ENCODE measurements at regions not wholly inside any gene's neighbourhood (a gene's known extent, or its start where the extent isn't known, plus 50 kb on each side); places are given as distances from the start of the nearest gene placed in this dataset.
A peak's percentile ranks its signal among the peaks of the same experiment; 100 is the strongest.
"Not testable (repeated sequence)": the region's sequence is repeated elsewhere in the genome, so short reads cannot be mapped to it uniquely, and the experiment has no call there.

- DNase-seq, result no peak
Measured at GRCh38 chr18:59848002-59848401, 51.8 kb upstream of the PMAIP1 start.

- DNase-seq, result not testable (repeated sequence)
Measured at GRCh38 chr18:59847491-59847846, 52.3 kb upstream of the PMAIP1 start.

DNA sequence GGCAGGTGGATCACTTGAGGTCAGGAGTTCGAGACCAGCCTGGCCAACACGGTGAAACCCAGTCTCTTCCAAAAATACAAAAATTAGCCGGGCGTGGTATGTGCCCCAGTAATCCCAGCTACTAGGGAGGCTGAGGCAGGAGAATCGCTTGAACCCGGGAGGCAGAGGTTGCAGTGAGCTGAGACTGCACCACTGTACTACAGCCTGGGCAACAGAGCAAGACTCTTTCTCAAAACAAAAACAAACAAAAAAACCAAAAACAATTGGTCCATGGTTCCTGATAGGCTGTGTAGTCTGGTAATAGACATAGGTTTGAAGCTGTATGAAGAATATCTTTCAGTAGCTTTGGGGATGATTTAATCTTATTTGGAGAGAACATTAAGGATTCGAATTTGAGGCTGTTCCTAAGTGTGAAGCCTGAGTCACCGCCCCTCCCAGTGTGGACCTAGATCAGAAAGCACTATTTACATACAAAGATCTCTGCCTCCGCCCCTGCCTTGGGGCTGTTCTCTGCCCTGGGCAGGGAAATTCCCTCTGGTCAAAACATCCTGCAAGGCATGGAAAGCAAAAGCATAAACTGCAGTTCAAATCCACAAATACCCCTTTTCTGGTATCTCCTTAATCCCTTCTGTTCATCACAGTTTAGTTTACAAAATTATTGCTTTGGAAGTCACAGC lies 52.8 kb upstream of the PMAIP1 start:
- DNase-seq, result no peak

DNA sequence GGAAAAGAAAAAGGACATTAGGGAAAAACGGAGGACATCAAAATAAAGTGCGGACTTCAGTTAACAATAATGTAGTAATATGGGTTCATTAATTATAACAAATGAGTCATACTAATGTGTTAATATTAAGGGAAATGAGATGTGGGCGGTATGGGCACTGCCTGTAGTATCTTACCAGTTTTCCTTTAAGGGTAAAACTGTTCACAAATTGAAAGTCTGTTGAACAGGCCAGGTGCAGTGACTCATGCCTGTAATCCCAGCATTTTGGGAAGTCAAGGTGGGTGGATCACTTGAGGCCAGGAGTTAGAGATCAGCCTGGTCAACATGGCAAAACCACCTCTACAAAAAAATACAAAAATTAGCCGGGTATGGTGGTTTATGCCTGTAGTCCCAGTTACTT lies 56.8 kb upstream of the PMAIP1 start:
- no peak for DNase-seq

DNA sequence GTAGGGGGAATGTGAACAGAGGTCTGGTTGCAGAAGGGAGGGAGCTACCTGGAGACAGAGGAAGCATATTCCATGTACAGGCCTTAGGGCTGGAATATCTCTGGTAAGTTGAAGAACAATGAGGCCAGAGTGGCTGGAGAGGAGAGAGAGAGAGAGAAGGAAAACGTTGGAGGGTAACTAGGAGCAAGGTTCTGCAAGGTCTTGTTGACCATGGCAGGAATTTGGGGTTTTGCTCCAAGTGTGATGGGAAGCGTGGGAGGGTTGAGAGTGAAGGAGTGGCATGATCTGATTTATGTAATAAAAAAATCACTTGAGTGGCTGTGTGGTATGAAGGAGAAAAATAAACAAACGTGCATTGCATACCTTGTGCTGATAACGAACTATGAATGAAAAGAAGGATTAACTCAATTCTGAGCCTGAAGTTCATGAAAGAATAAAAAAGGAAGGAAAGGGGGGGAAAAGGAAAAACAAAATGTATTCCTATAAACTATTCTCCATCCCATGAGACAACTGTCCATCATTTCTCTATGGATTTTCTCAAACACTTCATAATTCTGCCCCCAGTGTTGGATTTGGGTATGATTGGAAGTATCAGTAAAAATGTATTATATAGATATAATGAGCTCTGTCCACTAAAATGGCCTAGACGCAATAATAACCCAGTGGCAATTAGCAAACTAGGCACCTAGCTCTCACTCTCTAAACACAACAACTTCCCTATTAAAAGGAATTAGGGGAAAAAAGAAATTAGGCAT lies 59.7 kb upstream of the PMAIP1 start:
- no peak for DNase-seq

DNA sequence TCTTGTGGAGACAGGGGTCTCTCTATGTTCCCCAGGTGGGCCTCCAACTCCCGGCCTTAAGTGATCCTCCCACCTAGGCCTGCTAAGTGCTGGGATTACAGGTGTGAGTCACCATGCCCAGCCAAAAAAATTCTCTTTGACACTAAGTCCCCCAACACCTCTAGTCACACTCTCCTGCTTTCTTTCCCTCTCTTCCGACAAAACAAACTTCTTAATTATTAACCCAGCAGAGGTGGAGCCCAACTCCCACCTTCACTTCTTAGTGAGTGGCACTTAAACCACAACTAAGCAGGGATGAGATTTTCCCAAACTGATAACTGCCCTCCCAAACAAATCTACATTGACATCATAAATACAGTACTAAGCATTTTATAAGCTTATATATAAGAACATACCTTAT lies 60.5 kb upstream of the PMAIP1 start:
- no peak for DNase-seq

GRCh38 chr18:59837586-59837985 lies 62.2 kb upstream of the PMAIP1 start:
- DNase-seq, result peak; percentile 36

- no peak for DNase-seq
Measured at GRCh38 chr18:59835605-59836379, 64.0 kb upstream of the PMAIP1 start.

- DNase-seq, result no peak
Measured at GRCh38 chr18:59834267-59834666, 65.5 kb upstream of the PMAIP1 start.

DNA sequence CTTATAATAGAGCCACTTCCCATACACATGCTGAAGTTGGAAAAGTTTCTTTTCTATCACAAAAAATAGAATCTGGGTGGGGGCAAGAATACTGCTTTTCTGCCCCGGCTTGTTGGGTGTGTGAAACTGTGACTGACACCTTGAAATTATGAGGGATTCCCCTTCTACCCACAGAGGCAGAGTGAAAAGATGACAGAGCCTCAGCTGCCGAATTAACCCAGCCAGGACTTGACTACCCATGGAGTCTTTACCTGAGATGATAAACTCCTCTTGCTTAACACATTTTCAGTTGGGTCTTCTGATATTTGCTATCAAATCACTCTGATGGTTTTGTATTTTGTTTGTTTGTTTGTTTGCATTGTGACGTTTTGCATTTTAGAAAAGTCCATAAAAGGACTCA lies 66.0 kb upstream of the PMAIP1 start:
- DNase-seq, result no peak

- DNase-seq, result no peak
Measured at GRCh38 chr18:59823596-59824195, 76.1 kb upstream of the PMAIP1 start.

DNA sequence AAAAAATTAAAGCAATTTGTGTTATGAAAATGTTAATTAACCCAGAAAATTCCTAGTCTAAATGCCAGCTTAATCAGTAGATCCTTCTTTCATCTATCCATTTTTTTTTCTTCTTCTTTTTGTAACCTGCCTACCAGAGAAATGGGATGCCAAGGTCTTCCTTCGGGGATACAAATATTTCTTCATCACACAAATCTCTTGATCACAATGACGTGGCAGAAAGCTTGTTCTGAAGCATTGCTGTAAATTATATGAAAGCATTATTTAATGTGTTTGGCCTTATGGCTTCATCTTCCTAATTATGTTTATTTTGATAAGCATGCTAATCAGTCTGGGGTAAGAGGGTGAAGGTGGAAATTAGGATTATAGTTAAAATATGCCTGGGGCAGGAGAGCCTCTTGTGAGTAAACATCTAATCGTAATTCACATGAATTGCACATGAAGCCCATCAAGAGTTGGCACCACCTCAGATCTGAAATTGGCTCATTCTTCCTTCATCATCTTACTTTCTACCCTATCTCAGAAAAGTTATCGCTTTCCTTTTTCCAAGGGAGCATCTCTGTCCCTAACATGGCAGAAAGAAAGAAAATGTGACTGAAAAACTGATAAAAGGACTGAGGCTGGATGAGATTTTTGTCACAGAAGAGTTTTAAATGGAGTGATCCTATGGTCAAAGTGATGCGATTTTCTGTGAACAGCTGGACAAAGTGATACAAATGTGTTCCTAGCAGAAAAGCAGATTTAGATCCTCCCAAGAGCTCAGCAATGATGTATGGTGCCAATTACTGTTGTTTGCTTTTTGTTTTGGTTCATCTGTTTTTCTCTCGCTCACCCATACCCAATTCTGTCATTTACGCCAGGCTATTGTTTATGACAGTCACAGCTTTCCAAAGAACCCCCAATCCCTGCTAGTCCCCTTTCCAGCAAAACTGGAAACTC lies 76.9 kb upstream of the PMAIP1 start:
- no peak for DNase-seq

GRCh38 chr18:59821983-59822382 lies 77.8 kb upstream of the PMAIP1 start:
- DNase-seq, result no peak

- DNase-seq, result no peak
Measured at GRCh38 chr18:59820663-59821062, 79.1 kb upstream of the PMAIP1 start.

GRCh38 chr18:59818769-59819168 lies 81.0 kb upstream of the PMAIP1 start:
- DNase-seq, result no peak

DNA sequence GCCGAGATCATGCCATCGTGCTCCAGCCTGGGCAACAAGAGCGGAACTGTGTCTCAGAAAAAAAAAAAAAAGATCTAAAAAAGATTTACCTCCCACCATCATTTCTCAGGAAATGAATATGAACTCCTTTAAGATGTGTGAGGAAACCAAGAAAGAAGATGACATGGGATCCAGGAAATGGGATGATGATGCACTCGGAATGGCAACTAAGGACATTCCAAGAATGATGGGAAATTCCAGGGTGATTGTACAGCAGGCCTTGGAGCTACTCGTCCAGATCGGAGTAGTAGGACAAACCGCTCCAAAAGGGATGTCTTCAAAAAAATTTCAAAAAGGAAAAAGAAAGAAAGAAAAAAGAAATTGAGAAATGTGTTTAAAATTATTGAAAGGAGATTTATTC lies 84.9 kb upstream of the PMAIP1 start:
- DNase-seq, result no peak

DNA sequence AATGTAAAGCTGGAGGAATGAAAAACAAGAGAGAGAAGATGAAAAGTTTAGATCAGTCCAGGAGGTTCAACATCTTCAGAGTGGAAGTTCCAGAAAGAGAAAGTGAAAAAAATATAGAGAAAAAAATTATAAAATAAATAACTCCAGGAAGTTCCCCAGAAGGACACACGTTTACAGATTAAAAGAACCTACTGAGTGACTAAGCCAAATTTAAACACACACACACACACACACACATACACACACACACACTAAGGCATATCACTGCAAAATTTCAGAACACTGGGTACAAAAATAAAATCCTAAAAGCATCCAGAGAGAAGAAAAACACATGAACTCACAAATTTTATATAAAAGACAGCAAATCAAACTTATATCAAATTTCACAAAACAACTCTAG lies 85.9 kb upstream of the PMAIP1 start:
- DNase-seq, result no peak

GRCh38 chr18:59810735-59811520 lies 88.9 kb upstream of the PMAIP1 start:
- no peak for DNase-seq

- DNase-seq, result no peak
Measured at GRCh38 chr18:59810183-59810582, 89.6 kb upstream of the PMAIP1 start.

GRCh38 chr18:59802031-59802430 lies 97.8 kb upstream of the PMAIP1 start:
- DNase-seq, result no peak

DNA sequence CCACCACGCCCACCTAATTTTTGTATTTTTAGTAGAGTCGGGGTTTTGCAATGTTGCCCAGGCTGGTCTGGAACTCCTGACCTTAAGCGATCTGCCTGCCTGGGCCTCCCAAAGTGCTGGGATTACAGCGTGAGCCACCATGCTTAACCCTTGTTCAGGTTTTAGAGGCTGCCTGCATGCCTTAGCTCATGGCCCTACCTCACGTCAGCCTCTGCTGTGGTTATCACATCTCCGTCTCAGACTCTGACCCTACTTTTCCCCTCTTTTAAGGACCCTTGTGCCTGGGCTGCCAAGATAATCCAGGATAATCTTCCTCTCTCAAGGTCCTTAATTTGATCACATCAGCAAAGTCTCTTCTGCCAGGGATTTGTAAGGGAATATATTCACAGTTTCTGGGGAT lies 98.2 kb upstream of the PMAIP1 start:
- DNase-seq, result no peak

GRCh38 chr18:59800897-59801296 lies 98.9 kb upstream of the PMAIP1 start:
- no peak for DNase-seq

Measured in activated gamma-delta T cell treated with Interleukin-2 at 50 U/mL for 16 hours (primary cell).